Endothelial cell of umbilical vein (primary cell): ENCODE measurements at regions not wholly inside any gene's neighbourhood (a gene's known extent, or its start where the extent isn't known, plus 50 kb on each side); places are given as distances from the start of the nearest gene placed in this dataset.

Source experiments
- EZH2 ChIP-seq: IDR thresholded peaks from 2 replicates; pipeline ENCODE4 v1.6.1; 2012; ENCODE audit warnings: borderline replicate concordance, low read depth, mild to moderate bottlenecking, moderate library complexity, low read length, inconsistent platforms; ENCODE audit not compliant: severe bottlenecking
- JUN ChIP-seq: IDR thresholded peaks from 2 replicates; pipeline ENCODE4 v1.6.1; 2011; ENCODE audit warnings: borderline replicate concordance, low read depth; ENCODE audit not compliant: insufficient read length, insufficient read depth
- MAX ChIP-seq: IDR thresholded peaks from 2 replicates; pipeline ENCODE4 v1.6.1; 2011; ENCODE audit not compliant: insufficient read depth, insufficient read length
- POLR2A ChIP-seq: IDR thresholded peaks from 2 replicates; pipeline ENCODE4 v1.6.1; 2012; ENCODE audit warnings: low read depth, mild to moderate bottlenecking, control low read depth, low read length
- POLR2AphosphoS5 ChIP-seq: IDR thresholded peaks from 2 replicates; pipeline ENCODE4 v1.6.1; 2012; ENCODE audit warnings: low read depth, mild to moderate bottlenecking, control low read depth, low read length, moderate library complexity; ENCODE audit not compliant: insufficient read depth
- TF ChIP-seq, protein P1 (sequence below), 2 donors: IDR thresholded peaks; 1 replicate in 1 of 2; 2 replicates in 1 of 2; pipeline ENCODE4 v1.5.1; 2011; ENCODE audit warnings: low read length in 2 of 2, mild to moderate bottlenecking in 2 of 2, moderate library complexity in 2 of 2, control low read depth in 1 of 2, inconsistent platforms in 1 of 2, low read depth in 1 of 2; ENCODE audit not compliant: insufficient read depth in 1 of 2; ENCODE audit errors: extremely low read depth in 1 of 2

DNA sequence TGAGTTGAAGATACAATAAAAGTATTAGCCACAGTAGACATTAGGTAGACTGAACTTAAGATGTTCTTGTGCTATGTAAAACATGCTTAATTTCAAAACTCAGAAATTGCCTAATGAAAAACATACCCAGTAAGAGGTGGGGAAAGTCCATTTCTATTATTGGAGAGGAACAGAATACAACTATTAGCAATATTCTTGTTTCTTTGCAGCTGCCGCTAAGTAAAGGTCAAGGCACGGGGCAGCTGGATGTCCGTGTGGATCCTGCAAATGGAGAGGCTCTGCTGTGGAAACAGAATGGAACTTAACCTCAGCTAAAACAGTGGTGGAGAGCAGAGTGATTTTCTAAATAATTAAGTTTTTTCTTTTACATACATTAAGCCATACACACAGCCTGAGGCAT, 139.2 kb upstream of the ARHGAP28 start:
- TF ChIP-seq, protein P1, sequence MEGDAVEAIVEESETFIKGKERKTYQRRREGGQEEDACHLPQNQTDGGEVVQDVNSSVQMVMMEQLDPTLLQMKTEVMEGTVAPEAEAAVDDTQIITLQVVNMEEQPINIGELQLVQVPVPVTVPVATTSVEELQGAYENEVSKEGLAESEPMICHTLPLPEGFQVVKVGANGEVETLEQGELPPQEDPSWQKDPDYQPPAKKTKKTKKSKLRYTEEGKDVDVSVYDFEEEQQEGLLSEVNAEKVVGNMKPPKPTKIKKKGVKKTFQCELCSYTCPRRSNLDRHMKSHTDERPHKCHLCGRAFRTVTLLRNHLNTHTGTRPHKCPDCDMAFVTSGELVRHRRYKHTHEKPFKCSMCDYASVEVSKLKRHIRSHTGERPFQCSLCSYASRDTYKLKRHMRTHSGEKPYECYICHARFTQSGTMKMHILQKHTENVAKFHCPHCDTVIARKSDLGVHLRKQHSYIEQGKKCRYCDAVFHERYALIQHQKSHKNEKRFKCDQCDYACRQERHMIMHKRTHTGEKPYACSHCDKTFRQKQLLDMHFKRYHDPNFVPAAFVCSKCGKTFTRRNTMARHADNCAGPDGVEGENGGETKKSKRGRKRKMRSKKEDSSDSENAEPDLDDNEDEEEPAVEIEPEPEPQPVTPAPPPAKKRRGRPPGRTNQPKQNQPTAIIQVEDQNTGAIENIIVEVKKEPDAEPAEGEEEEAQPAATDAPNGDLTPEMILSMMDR (IDR thresholded peaks at IDR 0.05; ENCODE audit: extremely low read depth in 1 of 2, insufficient read depth in 1 of 2, low read depth in 1 of 2, low read length in 2 of 2): no peak
- TF ChIP-seq EZH2 (no peak), MAX (no peak), POLR2A (no peak), JUN (no peak), POLR2AphosphoS5 (no peak)
